GM23338 (cell line): ENCODE measurements at regions not wholly inside any gene's neighbourhood (a gene's known extent, or its start where the extent isn't known, plus 50 kb on each side); places are given as distances from the start of the nearest gene placed in this dataset.

Experiments
- ATAC-seq: fragments of 200-7000 bp; cut with Tn5 transposase; 3 replicates; pipeline ENCODE4 v1.9.1; 2020
- DNase-seq: peaks from one replicate; pipeline ENCODE4 v3.0.0-alpha.2; 2015; ENCODE audit warnings: low spot score
- H2AFZ ChIP-seq: fragments of 200-600 bp; sonication (generic); 2 replicates; pipeline ENCODE4 v1.8.0; 2016; ENCODE audit warnings: antibody characterized with exemption, mild to moderate bottlenecking, moderate library complexity
- H3F3A ChIP-seq: fragments of 200-600 bp; sonication (generic); replicated peaks from 2 replicates; pipeline ENCODE4 v1.8.0; 2017; ENCODE audit warnings: antibody characterized with exemption, mixed run types, low read depth
- H3K27ac ChIP-seq: fragments of 200-600 bp; sonication (generic); 2 replicates; pipeline ENCODE4 v1.6.1; 2016; ENCODE audit warnings: low read depth
- H3K27me3 ChIP-seq: fragments of 200-600 bp; sonication (generic); 2 replicates; pipeline ENCODE4 v1.8.0; 2016; ENCODE audit warnings: mild to moderate bottlenecking, mixed run types, moderate library complexity; ENCODE audit not compliant: insufficient read depth
- H3K36me3 ChIP-seq: fragments of 200-600 bp; sonication (generic); 2 replicates; pipeline ENCODE4 v1.8.0; 2016; ENCODE audit warnings: mild to moderate bottlenecking; ENCODE audit not compliant: insufficient read depth
- H3K4me1 ChIP-seq: fragments of 200-600 bp; sonication (generic); 2 replicates; pipeline ENCODE4 v1.8.0; 2016; ENCODE audit warnings: mild to moderate bottlenecking, moderate library complexity; ENCODE audit not compliant: insufficient read depth
- H3K4me2 ChIP-seq: fragments of 200-600 bp; sonication (generic); 2 replicates; pipeline ENCODE4 v1.7.1; 2017; ENCODE audit warnings: mixed run types
- H3K4me3 ChIP-seq: fragments of 200-600 bp; sonication (generic); 2 replicates; pipeline ENCODE4 v1.6.1; 2016; ENCODE audit warnings: mixed run types
- H3K79me2 ChIP-seq: fragments of 200-600 bp; sonication (generic); replicated peaks from 2 replicates; pipeline ENCODE4 v1.8.0; 2017; ENCODE audit warnings: mild to moderate bottlenecking; ENCODE audit not compliant: insufficient read depth
- H3K9me2 ChIP-seq: fragments of 200-600 bp; sonication (generic); 2 replicates; pipeline ENCODE4 v1.8.0; 2017; ENCODE audit not compliant: insufficient read depth
- H4K20me1 ChIP-seq: fragments of 200-600 bp; sonication (generic); replicated peaks from 2 replicates; pipeline ENCODE4 v1.8.0; 2017; ENCODE audit warnings: mild to moderate bottlenecking; ENCODE audit not compliant: insufficient read depth
- H3K27ac Mint-ChIP-seq: 2 replicates; pipeline ENCODE4 v1.8.0; 2020; ENCODE audit warnings: inconsistent platforms, mild to moderate bottlenecking, moderate library complexity, mixed read lengths
- H3K27me3 Mint-ChIP-seq: 3 replicates; pipeline ENCODE4 v1.8.0; 2022; ENCODE audit warnings: low read depth, mild to moderate bottlenecking, moderate library complexity, mixed read lengths, inconsistent platforms; ENCODE audit not compliant: insufficient read depth, poor library complexity
- H3K36me3 Mint-ChIP-seq: 3 replicates; pipeline ENCODE4 v1.8.0; 2021; ENCODE audit warnings: low read depth, mild to moderate bottlenecking, inconsistent platforms, moderate library complexity, mixed read lengths
- H3K4me1 Mint-ChIP-seq: 3 replicates; pipeline ENCODE4 v1.8.0; 2020; ENCODE audit warnings: mild to moderate bottlenecking, inconsistent platforms, mixed read lengths
- H3K4me3 Mint-ChIP-seq: 3 replicates; pipeline ENCODE4 v1.8.0; 2021; ENCODE audit warnings: moderate library complexity, mild to moderate bottlenecking, inconsistent platforms, mixed read lengths
- H3K9me3 Mint-ChIP-seq: 3 replicates; pipeline ENCODE4 v1.8.0; 2020; ENCODE audit warnings: moderate library complexity, mild to moderate bottlenecking, inconsistent platforms, mixed read lengths
- CREB1 ChIP-seq: fragments of 250-450 bp; sonication (Bioruptor Pico); IDR thresholded peaks from 2 replicates; pipeline ENCODE4 v1.5.0; 2020; ENCODE audit warnings: low read depth, mild to moderate bottlenecking, moderate library complexity
- ETS1 ChIP-seq: IDR thresholded peaks from 2 replicates; pipeline ENCODE4 v1.6.1; 2016; ENCODE audit warnings: antibody characterized with exemption
- EZH2 ChIP-seq: fragments of 200-600 bp; sonication (generic); IDR thresholded peaks from one replicate; pipeline ENCODE4 v1.8.0; 2017; ENCODE audit warnings: antibody characterized with exemption, mild to moderate bottlenecking, low read depth; ENCODE audit not compliant: unreplicated experiment
- EZH2phosphoT487 ChIP-seq: fragments of 200-600 bp; sonication (generic); IDR thresholded peaks from one replicate; pipeline ENCODE4 v1.8.1; 2018; ENCODE audit warnings: antibody characterized with exemption; ENCODE audit not compliant: unreplicated experiment
- JUNB ChIP-seq: IDR thresholded peaks from one replicate; pipeline ENCODE4 v1.6.1; 2016; ENCODE audit warnings: antibody characterized with exemption; ENCODE audit not compliant: unreplicated experiment
- NANOG ChIP-seq: IDR thresholded peaks from 2 replicates; pipeline ENCODE4 v1.6.1; 2016; ENCODE audit warnings: antibody characterized with exemption, borderline replicate concordance
- POLR2AphosphoS5 ChIP-seq: IDR thresholded peaks from 2 replicates; pipeline ENCODE4 v1.6.1; 2016; ENCODE audit warnings: antibody characterized with exemption, low read depth
- STAT1 ChIP-seq: IDR thresholded peaks from one replicate; pipeline ENCODE4 v1.6.1; 2016; ENCODE audit warnings: antibody characterized with exemption; ENCODE audit not compliant: unreplicated experiment
- ZNF114 ChIP-seq: fragments of 250-450 bp; sonication (Bioruptor Pico); IDR thresholded peaks from 2 replicates; pipeline ENCODE4 v1.5.0; 2020; ENCODE audit warnings: mild to moderate bottlenecking, moderate library complexity
- ZNF331 ChIP-seq: fragments of 250-450 bp; sonication (Bioruptor Pico); IDR thresholded peaks from 2 replicates; pipeline ENCODE4 v1.5.0; 2020; ENCODE audit warnings: low read depth, mild to moderate bottlenecking, moderate library complexity
- TF ChIP-seq, protein P1 (sequence below): fragments of 250-450 bp; sonication (Bioruptor Pico); IDR thresholded peaks from 2 replicates; pipeline ENCODE4 v1.5.0; 2020; ENCODE audit warnings: mild to moderate bottlenecking, moderate library complexity
- TF ChIP-seq, protein P2 (sequence below), 2 experiments: fragments of 200-600 bp in 1 of 2; sonication (generic) in 1 of 2; conservative IDR thresholded peaks; 2 replicates each; pipeline versions ENCODE4 v1.5.1 to v1.6.1; 2016 to 2017; ENCODE audit warnings: antibody characterized with exemption in 2 of 2, low read depth in 2 of 2, mild to moderate bottlenecking in 2 of 2, moderate library complexity in 1 of 2
- TF ChIP-seq, protein P3 (sequence below): IDR thresholded peaks from one replicate; pipeline ENCODE4 v1.6.1; 2018; ENCODE audit warnings: antibody characterized with exemption; ENCODE audit not compliant: unreplicated experiment

DNA sequence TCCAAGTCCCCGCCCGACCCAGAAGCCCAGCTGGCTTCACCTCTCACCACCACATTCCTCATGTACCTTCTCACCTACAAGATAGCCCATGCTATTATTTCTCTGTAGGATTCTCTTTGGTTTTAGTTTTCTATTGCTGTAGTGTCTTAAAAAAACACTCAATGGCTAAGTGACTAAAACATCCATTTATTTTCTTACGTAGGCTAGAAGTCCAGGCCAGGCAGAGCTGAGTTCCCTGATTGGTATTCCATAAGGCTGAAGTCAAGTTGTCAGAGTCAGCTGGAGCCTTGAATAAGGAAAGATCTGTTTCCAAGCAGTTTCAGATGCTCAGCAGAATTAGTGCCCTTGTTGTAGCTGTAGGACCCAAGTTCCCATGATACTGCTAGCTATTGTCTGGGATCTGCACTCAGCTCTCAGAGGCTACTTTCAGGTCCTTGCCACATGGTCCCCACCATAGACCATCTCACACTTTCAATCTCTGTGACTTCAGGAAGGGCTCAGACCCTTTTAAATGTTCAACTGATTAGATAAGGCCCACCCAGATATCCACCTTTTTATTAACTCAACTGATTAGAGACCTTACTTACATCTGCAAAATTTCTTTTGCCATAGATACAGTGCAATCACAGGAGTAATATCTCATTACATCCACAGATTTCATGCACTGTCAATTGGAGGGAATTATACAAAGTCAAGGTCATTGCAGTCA lies 371.0 kb downstream of the TGFB2 start:
- Mint-ChIP-seq H3K4me3 (no peak overlapping the region), H3K36me3 (0 out of 3 replicates have a peak, but pooled peaks cover 3% of the 10 kb centered on the region), H3K27ac (no peak overlapping the region), H3K9me3 (peaks cover 9% of the 10 kb centered on the region; the same call in 1 of the 3 replicates), H3K4me1 (no peaks in the 10 kb centered on the region), H3K27me3 (no peaks in the 10 kb centered on the region)
- 0 out of 2 replicates have a peak, but pooled peaks cover 5% of the 10 kb centered on the region for H3K9me2 ChIP-seq
- TF ChIP-seq EZH2: no peak
- TF ChIP-seq STAT1: no peak
- TF ChIP-seq ZNF114 (CRISPR knock-in tag): no peak
- no peak for TF ChIP-seq ZNF331 (CRISPR knock-in tag)
- no peak for TF ChIP-seq ETS1
- TF ChIP-seq, protein P1, sequence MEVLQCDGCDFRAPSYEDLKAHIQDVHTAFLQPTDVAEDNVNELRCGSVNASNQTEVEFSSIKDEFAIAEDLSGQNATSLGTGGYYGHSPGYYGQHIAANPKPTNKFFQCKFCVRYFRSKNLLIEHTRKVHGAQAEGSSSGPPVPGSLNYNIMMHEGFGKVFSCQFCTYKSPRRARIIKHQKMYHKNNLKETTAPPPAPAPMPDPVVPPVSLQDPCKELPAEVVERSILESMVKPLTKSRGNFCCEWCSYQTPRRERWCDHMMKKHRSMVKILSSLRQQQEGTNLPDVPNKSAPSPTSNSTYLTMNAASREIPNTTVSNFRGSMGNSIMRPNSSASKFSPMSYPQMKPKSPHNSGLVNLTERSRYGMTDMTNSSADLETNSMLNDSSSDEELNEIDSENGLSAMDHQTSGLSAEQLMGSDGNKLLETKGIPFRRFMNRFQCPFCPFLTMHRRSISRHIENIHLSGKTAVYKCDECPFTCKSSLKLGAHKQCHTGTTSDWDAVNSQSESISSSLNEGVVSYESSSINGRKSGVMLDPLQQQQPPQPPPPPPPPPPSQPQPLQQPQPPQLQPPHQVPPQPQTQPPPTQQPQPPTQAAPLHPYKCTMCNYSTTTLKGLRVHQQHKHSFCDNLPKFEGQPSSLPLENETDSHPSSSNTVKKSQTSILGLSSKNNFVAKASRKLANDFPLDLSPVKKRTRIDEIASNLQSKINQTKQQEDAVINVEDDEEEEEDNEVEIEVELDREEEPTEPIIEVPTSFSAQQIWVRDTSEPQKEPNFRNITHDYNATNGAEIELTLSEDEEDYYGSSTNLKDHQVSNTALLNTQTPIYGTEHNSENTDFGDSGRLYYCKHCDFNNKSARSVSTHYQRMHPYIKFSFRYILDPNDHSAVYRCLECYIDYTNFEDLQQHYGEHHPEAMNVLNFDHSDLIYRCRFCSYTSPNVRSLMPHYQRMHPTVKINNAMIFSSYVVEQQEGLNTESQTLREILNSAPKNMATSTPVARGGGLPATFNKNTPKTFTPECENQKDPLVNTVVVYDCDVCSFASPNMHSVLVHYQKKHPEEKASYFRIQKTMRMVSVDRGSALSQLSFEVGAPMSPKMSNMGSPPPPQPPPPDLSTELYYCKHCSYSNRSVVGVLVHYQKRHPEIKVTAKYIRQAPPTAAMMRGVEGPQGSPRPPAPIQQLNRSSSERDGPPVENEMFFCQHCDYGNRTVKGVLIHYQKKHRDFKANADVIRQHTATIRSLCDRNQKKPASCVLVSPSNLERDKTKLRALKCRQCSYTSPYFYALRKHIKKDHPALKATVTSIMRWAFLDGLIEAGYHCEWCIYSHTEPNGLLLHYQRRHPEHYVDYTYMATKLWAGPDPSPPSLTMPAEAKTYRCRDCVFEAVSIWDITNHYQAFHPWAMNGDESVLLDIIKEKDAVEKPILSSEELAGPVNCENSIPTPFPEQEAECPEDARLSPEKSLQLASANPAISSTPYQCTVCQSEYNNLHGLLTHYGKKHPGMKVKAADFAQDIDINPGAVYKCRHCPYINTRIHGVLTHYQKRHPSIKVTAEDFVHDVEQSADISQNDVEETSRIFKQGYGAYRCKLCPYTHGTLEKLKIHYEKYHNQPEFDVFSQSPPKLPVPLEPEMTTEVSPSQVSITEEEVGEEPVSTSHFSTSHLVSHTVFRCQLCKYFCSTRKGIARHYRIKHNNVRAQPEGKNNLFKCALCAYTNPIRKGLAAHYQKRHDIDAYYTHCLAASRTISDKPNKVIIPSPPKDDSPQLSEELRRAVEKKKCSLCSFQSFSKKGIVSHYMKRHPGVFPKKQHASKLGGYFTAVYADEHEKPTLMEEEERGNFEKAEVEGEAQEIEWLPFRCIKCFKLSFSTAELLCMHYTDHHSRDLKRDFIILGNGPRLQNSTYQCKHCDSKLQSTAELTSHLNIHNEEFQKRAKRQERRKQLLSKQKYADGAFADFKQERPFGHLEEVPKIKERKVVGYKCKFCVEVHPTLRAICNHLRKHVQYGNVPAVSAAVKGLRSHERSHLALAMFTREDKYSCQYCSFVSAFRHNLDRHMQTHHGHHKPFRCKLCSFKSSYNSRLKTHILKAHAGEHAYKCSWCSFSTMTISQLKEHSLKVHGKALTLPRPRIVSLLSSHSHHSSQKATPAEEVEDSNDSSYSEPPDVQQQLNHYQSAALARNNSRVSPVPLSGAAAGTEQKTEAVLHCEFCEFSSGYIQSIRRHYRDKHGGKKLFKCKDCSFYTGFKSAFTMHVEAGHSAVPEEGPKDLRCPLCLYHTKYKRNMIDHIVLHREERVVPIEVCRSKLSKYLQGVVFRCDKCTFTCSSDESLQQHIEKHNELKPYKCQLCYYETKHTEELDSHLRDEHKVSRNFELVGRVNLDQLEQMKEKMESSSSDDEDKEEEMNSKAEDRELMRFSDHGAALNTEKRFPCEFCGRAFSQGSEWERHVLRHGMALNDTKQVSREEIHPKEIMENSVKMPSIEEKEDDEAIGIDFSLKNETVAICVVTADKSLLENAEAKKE (CRISPR knock-in tag): no peak
- no peak for TF ChIP-seq POLR2AphosphoS5
- TF ChIP-seq JUNB: no peak
- TF ChIP-seq, protein P2, sequence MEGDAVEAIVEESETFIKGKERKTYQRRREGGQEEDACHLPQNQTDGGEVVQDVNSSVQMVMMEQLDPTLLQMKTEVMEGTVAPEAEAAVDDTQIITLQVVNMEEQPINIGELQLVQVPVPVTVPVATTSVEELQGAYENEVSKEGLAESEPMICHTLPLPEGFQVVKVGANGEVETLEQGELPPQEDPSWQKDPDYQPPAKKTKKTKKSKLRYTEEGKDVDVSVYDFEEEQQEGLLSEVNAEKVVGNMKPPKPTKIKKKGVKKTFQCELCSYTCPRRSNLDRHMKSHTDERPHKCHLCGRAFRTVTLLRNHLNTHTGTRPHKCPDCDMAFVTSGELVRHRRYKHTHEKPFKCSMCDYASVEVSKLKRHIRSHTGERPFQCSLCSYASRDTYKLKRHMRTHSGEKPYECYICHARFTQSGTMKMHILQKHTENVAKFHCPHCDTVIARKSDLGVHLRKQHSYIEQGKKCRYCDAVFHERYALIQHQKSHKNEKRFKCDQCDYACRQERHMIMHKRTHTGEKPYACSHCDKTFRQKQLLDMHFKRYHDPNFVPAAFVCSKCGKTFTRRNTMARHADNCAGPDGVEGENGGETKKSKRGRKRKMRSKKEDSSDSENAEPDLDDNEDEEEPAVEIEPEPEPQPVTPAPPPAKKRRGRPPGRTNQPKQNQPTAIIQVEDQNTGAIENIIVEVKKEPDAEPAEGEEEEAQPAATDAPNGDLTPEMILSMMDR (conservative IDR thresholded peaks at IDR 0.05; ENCODE audit: low read depth in 2 of 2): no peak
- no peak for TF ChIP-seq CREB1
- TF ChIP-seq NANOG: no peak
- TF ChIP-seq EZH2phosphoT487: no peak
- TF ChIP-seq, protein P3, sequence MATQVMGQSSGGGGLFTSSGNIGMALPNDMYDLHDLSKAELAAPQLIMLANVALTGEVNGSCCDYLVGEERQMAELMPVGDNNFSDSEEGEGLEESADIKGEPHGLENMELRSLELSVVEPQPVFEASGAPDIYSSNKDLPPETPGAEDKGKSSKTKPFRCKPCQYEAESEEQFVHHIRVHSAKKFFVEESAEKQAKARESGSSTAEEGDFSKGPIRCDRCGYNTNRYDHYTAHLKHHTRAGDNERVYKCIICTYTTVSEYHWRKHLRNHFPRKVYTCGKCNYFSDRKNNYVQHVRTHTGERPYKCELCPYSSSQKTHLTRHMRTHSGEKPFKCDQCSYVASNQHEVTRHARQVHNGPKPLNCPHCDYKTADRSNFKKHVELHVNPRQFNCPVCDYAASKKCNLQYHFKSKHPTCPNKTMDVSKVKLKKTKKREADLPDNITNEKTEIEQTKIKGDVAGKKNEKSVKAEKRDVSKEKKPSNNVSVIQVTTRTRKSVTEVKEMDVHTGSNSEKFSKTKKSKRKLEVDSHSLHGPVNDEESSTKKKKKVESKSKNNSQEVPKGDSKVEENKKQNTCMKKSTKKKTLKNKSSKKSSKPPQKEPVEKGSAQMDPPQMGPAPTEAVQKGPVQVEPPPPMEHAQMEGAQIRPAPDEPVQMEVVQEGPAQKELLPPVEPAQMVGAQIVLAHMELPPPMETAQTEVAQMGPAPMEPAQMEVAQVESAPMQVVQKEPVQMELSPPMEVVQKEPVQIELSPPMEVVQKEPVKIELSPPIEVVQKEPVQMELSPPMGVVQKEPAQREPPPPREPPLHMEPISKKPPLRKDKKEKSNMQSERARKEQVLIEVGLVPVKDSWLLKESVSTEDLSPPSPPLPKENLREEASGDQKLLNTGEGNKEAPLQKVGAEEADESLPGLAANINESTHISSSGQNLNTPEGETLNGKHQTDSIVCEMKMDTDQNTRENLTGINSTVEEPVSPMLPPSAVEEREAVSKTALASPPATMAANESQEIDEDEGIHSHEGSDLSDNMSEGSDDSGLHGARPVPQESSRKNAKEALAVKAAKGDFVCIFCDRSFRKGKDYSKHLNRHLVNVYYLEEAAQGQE: no peak
- no peak overlapping the region for H3K27ac ChIP-seq
- H3K4me3 ChIP-seq: no peak overlapping the region
- no peaks in the 10 kb centered on the region for H3K36me3 ChIP-seq
- no peak overlapping the region for H2AFZ ChIP-seq
- H3K79me2 ChIP-seq: no peaks in the 10 kb centered on the region
- no peak for DNase-seq
- ATAC-seq: no peak
- H3K4me1 ChIP-seq: no peaks in the 10 kb centered on the region
- H4K20me1 ChIP-seq: no peaks in the 10 kb centered on the region
- H3K4me2 ChIP-seq: no peak overlapping the region
- H3F3A ChIP-seq: no peaks in the 10 kb centered on the region
- H3K27me3 ChIP-seq: no peaks in the 10 kb centered on the region
